GM12873 (cell line): ENCODE measurements at regions not wholly inside any gene's neighbourhood (a gene's known extent, or its start where the extent isn't known, plus 50 kb on each side); places are given as distances from the start of the nearest gene placed in this dataset.

ENCODE experiments used
- TF ChIP-seq, protein P1 (sequence below): IDR thresholded peaks from 2 replicates; pipeline ENCODE4 v1.5.1; 2012; ENCODE audit warnings: low read depth, mild to moderate bottlenecking, moderate library complexity, low read length, control low read depth; ENCODE audit not compliant: insufficient read depth; ENCODE audit errors: missing control alignments

DNA sequence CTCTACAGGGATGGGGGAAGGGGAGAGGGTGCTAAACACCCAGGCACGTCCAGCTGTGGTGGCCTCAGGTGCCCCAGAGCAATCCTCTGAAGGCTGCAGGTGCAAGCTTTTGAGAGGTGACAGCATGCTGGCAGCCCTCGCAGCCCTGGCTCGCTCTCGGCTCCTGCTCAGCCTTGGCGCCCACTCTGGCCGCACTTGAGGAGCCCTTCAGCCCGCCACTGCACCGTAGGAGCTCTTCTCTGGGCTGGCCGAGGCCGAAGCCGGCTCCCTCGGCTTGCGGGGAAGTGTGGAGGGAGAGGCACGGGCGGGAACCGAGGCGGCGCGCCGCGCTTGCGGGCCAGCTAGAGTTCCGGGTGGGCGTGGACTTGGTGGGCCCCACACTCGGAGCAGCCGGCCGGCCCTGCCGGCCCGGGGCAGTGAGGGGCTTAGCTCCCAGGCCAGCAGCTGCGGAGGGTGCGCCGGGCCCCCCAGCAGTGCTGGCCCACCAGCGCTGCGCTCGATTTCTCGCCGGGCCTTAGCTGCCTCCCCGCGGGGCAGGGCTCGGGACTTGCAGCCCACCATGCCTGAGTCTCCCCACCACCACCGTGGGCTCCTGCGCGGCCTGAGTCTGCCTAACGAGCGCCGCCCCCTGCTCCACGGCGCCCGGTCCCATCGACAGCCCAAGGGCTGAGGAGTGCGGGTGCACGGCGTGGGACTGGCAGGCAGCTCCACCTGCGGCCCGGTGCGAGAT lies 112.1 kb downstream of the TRIM29 start:
- TF ChIP-seq, protein P1, sequence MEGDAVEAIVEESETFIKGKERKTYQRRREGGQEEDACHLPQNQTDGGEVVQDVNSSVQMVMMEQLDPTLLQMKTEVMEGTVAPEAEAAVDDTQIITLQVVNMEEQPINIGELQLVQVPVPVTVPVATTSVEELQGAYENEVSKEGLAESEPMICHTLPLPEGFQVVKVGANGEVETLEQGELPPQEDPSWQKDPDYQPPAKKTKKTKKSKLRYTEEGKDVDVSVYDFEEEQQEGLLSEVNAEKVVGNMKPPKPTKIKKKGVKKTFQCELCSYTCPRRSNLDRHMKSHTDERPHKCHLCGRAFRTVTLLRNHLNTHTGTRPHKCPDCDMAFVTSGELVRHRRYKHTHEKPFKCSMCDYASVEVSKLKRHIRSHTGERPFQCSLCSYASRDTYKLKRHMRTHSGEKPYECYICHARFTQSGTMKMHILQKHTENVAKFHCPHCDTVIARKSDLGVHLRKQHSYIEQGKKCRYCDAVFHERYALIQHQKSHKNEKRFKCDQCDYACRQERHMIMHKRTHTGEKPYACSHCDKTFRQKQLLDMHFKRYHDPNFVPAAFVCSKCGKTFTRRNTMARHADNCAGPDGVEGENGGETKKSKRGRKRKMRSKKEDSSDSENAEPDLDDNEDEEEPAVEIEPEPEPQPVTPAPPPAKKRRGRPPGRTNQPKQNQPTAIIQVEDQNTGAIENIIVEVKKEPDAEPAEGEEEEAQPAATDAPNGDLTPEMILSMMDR = no peak

DNA sequence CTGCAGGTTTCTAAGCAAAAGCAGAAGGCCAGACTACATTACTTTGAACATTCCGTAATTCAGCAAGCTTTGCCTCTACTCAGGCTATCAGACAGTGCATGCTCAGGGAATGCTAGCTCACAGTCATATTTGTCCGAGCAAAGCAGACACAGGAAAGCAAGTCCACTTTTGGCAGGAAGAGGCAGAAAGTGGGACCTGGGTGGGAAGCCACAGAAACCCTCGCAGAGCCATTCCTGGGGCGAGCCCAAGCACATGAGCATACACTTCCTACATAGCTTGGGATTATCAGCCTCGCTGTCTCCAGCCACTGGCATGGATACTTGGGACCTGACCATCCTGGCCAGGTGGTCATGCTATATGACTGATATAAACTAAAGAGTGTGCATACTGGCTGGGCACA lies 113.3 kb downstream of the TRIM29 start:
- TF ChIP-seq, protein P1 = no peak

DNA sequence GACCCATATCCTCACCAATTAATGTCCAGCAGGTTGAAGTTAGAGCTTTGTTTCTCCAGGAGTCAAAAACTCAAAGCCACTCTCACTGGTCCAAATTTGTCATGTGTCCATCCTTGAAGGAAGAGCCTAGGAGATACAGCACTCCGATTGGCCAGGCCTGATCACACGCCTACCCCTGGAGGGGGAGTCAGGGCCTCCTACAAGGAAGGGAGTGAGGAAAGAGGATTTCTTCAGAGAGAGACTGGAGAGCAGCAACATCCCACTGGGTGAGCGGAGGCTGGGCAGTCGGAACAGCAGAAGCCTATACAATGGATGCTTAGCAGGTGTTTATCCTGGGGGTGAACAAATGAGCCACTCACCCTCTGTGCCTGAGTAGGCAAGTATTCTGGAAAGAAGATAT lies 113.9 kb downstream of the TRIM29 start:
- TF ChIP-seq, protein P1 = no peak

DNA sequence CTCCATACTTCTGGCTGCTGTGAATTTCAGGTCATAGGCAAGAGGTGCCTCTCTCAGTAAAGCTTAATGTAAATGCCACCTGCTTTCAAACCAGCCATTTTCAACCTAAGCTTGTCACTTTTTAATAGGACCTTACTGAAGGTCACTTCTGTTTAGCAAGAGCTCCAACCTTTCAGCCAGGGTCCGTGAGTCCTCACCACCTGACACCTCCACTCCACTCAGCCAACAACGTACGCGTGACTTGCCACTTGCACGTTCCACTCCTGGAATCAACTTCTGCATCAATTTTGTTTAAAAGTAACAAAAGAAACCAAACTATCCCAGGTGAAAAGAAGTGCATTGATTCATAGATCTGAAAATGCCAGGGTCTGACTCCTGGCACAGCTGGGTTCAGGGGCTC lies 114.4 kb downstream of the TRIM29 start:
- TF ChIP-seq, protein P1 = no peak

DNA sequence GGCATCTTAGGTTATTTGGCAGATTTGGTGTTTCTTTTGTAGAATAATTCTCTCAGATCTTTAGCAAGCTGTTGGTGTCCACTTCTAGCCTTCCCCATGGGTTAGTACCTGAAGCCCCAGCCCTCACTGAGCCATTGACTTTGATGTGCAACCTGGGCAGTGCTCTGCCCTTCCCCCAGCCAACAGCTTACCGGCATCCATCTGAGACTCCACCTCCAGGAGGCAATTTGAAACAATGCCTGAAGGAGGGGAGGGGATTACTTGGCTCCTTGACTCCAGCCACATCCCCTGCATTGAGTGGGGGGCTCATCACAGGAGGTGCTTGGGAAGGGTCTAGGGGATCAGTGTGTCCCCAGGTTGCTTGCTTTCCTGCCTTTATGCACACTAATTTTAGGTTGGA lies 114.8 kb downstream of the TRIM29 start:
- TF ChIP-seq, protein P1 = no peak

DNA sequence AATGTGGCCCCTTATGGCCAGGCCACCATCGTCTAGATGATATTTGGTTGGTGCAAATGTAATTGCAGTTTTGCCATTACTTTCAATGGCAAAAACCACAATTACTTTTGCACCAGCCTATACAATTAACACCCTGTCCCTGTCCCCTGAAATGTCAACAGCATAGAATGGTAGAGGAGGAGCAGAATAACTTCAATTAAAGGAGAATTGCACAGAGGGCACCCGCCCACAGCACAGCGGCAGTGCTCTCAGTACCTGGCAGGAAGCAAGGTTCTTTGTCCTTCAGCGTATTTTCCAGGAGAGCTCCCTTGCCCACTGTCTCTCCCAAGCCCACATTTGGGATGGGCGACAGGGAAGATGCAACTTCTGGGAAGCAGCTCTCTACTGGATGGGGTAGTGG lies 115.3 kb downstream of the TRIM29 start:
- TF ChIP-seq, protein P1 = no peak

DNA sequence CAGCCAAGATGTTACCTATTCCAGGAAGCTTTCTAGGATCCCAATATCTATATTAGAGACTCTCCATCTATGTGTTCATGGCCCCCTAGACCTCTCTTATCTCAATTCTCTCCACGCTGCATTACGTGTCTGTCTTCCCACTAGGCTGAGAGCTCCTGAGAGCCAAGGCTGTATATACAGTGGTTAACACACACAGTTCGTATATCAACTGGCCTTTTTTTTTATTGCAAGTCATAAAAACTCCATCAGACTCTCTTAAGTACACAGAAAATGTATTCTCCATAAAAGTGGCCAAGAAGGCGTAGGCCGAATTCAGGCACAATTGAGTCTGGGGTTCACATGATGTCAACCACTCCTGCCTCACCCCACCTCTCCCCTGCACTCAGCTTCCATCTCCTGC lies 115.9 kb downstream of the TRIM29 start:
- TF ChIP-seq, protein P1 = no peak
